GM19372 (cell line): ENCODE measurements at regions not wholly inside any gene's neighbourhood (a gene's known extent, or its start where the extent isn't known, plus 50 kb on each side); places are given as distances from the start of the nearest gene placed in this dataset.
"Not testable (repeated sequence)": the region's sequence is repeated elsewhere in the genome, so short reads cannot be mapped to it uniquely, and the experiment has no call there.

Source experiments
- ATAC-seq: cut with Tn5 transposase; IDR thresholded peaks from one replicate; pipeline ENCODE4 v1.9.1; 2021; ENCODE audit warnings: mild to moderate bottlenecking, low read depth, moderate library complexity; ENCODE audit not compliant: unreplicated experiment

- ATAC-seq, result no peak
Measured at GRCh38 chr3:43236008-43236407, 50.3 kb upstream of the SNRK start.

- ATAC-seq, result no peak
Measured at GRCh38 chr3:43233062-43233461, 53.3 kb upstream of the SNRK start.

DNA sequence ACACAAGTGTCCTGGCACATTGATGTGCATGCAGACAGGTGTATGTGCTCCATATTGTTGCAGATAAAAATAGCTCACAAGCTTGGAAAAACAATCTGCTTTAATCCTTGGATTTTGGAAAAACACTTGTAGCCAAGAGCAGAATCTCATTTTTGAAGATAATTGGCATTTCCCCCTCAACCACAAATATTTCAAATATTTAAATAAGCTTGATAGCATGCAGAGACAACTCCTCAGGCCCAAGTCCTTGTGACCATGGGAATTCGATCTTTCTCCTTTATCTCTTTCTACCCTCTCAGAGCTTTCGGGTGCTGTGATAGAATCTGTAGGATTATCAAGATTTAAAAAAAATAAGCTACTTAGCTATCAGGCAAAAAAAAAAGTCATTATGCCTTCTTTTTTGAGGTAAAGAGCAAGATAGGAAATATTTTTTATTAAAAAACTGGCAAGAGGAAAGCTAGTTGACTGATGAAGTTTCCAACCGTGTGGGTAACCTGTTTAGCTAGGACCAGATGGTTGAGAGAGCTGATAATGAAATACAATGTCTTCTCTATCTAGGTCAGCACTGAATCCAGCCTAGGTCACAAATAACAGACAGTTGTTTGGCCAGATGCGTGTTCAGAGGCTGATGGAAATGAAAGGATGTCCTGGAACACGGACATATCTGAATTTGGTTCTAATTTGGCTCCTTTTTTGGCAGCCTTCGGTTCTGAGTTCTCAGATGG is 54.9 kb upstream of the SNRK start:
- ATAC-seq, result no peak

- ATAC-seq, result not testable (repeated sequence)
Measured at GRCh38 chr3:43229865-43230264, 56.5 kb upstream of the SNRK start.

- ATAC-seq, result not testable (repeated sequence)
Measured at GRCh38 chr3:43227685-43228084, 58.7 kb upstream of the SNRK start.

DNA sequence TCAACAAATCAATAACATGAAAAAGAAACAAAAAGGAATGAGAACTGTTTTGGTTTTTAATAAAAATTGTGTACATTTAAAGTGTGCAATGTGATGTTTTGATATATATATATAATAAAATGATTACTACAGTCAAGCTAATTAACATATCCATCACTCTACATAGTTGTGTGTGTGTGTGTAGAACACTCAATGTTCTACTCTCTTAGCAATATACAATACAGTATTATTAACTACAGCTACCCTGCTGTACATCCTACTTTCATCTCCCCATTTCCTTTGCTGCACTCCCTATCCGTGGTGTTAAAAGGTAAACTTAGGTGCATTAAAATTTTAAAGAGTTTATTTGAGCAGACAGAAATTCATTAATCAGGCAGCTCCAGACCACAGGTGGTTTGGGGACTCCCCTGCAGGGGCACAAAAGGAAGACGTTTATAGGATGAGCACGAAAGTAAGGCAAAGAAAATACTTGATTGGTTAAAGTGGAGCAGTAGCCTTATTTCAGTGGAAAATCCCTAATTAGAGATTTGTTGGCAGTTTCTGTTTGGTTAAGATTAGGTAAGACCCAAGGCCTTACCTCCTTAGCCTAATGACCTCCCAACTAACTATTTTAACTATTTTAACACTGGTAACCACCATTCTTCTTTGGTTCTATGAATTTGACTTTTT is 61.8 kb upstream of the SNRK start:
- no peak for ATAC-seq

- no peak for ATAC-seq
Measured at GRCh38 chr3:43223670-43224364, 62.5 kb upstream of the SNRK start.

DNA sequence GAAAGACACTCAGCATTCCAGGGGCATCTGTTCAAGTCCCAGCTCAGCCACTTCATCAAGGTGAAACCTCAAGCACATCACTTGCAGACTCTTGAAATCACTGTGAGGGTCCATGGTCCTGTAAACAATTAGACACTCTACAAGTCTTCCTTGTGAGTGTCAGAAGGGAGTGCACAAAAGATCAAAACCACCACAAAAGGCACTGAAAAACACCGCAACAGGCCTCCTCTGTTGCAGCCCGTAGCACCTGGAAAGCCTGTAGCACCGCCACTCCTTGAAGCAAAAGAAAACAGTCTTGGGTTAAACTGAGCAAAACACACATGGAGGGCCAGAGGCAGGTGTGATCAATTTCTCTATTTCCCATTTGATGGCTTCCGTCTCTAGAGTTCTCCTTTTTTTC is 63.8 kb upstream of the SNRK start:
- no peak for ATAC-seq

DNA sequence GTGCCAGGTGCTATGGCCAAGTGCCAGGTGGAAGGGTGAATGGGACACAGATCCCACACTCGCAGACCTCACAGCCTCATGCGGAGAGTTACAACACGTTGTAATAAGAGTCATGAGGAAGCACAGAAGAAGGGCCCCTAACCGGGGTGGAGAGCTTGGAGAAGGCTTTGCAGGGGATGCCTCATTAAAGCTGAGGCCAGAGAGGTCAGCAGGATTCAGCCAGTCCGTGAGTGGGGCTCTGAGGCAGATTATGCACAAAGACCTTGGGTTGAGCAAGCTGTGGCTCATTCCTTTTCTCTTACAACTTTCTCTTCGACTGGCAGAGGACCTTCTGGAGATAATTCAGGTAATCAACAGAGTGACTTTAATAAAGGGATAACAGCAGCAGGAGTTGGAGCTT is 65.3 kb upstream of the SNRK start:
- ATAC-seq, result no peak

GRCh38 chr3:43219616-43220015 is 66.7 kb upstream of the SNRK start:
- ATAC-seq, result no peak

DNA sequence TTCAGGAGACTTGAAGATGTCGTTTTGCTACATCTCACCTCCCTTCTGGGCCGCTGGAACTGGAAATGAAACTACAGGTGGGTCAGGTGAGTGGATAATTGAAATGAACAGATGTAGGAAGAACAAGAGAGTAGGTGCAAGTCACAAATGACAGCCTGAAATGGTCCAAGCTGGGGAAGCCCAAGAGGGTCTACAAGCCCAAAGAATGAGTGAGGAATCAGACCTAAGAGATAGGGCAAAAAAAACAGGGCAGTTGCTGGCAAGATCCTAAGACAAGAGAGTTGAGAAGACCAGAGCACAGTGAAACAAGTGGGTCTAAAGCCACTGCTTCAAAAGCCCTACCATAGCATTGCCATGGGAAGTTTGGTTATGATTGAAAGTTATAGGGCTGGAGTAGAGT is 67.4 kb upstream of the SNRK start:
- ATAC-seq, result no peak

GRCh38 chr3:43218156-43218555 is 68.2 kb upstream of the SNRK start:
- ATAC-seq, result no peak

GRCh38 chr3:43217633-43218032 is 68.7 kb upstream of the SNRK start:
- ATAC-seq, result no peak

- ATAC-seq, result no peak
Measured at GRCh38 chr3:43217206-43217605, 69.1 kb upstream of the SNRK start.

GRCh38 chr3:43215663-43216275 is 70.6 kb upstream of the SNRK start:
- no peak for ATAC-seq

DNA sequence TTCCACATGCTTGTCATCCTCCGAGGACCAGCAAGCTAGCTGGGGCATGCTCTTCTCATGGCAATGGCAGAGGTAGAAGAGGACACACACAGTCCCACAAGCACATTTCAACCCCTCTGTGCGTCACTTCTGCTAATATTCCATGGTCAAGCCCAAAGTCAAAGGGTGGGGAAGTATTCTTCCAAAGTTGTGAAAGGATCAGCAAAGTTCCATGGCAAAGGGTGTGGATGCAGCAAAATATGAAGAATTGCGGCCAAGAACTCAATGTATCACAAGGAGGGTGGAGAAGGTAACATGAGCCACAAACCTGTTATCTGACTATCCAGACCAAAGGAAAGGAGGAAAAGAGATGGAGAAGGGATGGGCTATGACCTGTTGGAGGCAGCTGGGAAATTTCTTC is 71.2 kb upstream of the SNRK start:
- no peak for ATAC-seq

GRCh38 chr3:43214616-43215015 is 71.7 kb upstream of the SNRK start:
- no peak for ATAC-seq

DNA sequence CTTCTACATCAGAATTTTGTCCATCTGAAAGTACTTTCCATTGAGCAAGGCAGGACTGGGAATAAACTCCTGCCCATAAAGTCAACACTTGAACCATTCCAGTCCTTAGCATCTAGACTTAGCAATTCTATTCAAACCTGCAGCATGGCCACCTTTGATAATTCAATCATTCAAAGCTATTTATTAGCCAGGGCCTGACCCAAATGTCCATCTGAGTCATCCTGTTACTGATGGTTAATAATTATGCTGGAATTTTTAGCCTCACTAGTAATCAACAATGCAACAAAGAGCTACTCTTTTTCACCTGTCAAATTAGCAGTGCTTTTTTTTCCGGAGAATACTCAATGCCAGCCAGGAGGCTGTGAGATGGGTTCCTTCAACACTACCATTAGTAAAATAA is 72.7 kb upstream of the SNRK start:
- ATAC-seq, result no peak

- no peak for ATAC-seq
Measured at GRCh38 chr3:43212914-43213611, 73.3 kb upstream of the SNRK start.

DNA sequence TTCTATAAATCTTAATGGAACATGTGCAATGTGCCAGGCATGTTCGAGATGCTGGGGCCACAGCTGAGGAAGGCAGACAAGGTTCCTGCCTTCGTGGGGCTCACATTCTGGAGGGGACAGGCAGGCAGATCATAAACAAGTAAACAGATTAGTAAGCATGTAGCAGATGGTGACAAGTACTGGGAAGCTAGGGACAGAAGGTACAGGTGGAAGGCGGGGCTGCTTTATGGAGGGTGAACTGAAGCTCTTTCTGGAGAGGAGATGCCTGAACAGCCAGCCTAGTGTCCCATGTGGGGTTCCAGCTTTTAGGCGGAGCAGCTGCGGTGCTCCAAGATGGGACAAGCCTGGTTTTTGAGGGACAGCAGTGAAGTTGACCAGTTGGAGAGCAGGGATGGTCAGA is 74.7 kb upstream of the SNRK start:
- no peak for ATAC-seq
